CD4-positive, alpha-beta T cell treated with Interferon alpha-2 for 1 hour (primary cell): ENCODE measurements at regions not wholly inside any gene's neighbourhood (a gene's known extent, or its start where the extent isn't known, plus 50 kb on each side); places are given as distances from the start of the nearest gene placed in this dataset.
"Not testable (repeated sequence)": the region's sequence is repeated elsewhere in the genome, so short reads cannot be mapped to it uniquely, and the experiment has no call there.

Source experiments
- DNase-seq, 2 donors: peaks; one replicate each; pipeline ENCODE4 v3.0.0-alpha.2; 2020 to 2022

DNA sequence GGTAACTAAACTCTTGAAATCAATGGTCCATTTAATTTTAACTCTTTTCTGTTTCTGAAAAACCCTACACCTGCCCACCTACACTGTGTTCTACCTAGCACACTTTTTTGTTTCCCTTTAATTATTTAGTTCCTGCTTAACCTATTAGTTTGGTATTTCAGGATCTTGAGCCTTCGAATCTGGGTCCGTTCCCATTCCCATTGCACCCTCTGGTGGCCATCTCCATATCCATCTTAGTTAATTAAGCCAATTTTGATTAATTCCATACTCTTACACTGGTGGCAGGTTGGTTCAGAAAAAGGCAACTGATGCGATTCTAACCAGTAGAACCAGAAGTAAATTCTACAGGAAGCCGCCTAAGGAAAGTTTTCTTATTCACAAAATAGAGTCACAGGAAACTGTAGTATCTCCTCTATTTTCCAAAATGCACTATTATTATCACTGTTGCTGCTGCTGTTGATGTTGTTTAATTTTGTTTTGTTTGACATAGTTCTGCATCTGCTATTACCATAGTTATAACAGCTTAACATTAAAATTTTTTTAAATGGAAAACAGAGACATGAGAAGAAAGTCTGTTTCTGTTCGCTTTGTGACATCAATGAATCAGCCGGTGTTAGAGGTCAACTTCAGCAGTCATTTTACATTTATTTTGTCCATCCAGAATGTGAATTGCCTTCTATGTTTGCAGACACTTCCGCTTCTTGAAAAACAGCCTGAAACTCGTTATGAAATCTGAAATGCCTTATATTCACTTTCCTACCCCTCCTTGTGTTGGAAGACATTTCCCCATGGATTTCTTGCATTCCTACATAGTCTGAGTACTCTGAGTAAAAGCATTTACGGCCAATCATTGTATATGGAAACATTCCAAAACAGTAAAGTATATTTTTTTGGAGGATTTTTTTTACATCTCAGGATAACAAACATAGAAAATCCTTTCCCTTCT, 115.5 kb upstream of the NCAM2 start:
- no peak for DNase-seq

- no peak for DNase-seq
These were observed 114.8 kb upstream of the NCAM2 start for GRCh38 chr21:20883408-20883800.

GRCh38 chr21:20902511-20902910, 95.7 kb upstream of the NCAM2 start:
- no peak for DNase-seq

GRCh38 chr21:20902998-20903397, 95.2 kb upstream of the NCAM2 start:
- DNase-seq = no peak

- DNase-seq = not testable (repeated sequence)
These were observed 70.7 kb upstream of the NCAM2 start for GRCh38 chr21:20927555-20927954.

GRCh38 chr21:20942523-20942922, 55.7 kb upstream of the NCAM2 start:
- DNase-seq = no peak

GRCh38 chr21:20943561-20943997, 54.6 kb upstream of the NCAM2 start:
- DNase-seq = no peak

GRCh38 chr21:20944139-20944538, 54.1 kb upstream of the NCAM2 start:
- DNase-seq = no peak

DNA sequence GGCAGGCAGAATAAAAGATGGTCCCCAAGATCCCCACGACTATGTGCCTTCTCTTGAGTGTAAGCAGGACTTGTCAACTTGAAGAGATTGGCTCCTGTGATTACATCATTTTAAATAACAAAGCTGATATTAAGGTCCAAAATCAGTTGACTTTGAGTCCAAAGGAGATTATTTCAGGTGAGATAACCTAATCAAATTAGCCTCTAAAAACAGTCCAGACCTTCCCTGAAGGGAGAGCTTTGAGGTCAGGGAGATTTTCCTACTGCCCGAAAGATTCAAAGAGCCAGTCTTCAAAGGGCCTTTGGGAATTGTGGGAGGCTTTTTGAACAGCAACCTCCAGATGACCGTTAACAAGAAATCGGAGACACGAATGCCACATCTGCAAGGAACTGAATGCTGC, 51.5 kb upstream of the NCAM2 start:
- DNase-seq = no peak
